ENCODE measurements at regions not wholly inside any gene's neighbourhood (a gene's known extent, or its start where the extent isn't known, plus 50 kb on each side); places are given as distances from the start of the nearest gene placed in this dataset.

GRCh38 chr21:16891821-16892220 is 621.0 kb upstream of the CXADR start:
- TF ChIP-seq, protein P1, sequence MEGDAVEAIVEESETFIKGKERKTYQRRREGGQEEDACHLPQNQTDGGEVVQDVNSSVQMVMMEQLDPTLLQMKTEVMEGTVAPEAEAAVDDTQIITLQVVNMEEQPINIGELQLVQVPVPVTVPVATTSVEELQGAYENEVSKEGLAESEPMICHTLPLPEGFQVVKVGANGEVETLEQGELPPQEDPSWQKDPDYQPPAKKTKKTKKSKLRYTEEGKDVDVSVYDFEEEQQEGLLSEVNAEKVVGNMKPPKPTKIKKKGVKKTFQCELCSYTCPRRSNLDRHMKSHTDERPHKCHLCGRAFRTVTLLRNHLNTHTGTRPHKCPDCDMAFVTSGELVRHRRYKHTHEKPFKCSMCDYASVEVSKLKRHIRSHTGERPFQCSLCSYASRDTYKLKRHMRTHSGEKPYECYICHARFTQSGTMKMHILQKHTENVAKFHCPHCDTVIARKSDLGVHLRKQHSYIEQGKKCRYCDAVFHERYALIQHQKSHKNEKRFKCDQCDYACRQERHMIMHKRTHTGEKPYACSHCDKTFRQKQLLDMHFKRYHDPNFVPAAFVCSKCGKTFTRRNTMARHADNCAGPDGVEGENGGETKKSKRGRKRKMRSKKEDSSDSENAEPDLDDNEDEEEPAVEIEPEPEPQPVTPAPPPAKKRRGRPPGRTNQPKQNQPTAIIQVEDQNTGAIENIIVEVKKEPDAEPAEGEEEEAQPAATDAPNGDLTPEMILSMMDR (IDR thresholded peaks at IDR 0.05; ENCODE audit: extremely low read depth, insufficient read depth, missing control alignments): no peak
- in situ Hi-C loops (cut with MboI; ENCODE audit: low pct_unique_long_range_greater_than_20kb, low sequenced_read_pairs, unreplicated experiment): no loop called here

GRCh38 chr21:16900685-16901084 is 612.2 kb upstream of the CXADR start:
- in situ Hi-C loops (cut with MboI; ENCODE audit: low pct_unique_long_range_greater_than_20kb, low sequenced_read_pairs, unreplicated experiment): no loop called here
- DNase-seq (ENCODE audit: low spot score): no peak
- TF ChIP-seq, protein P1 (IDR thresholded peaks at IDR 0.05; ENCODE audit: extremely low read depth, insufficient read depth, missing control alignments): no peak

More at GRCh38 chr21:16891821-16892220, 621.0 kb upstream of the CXADR start:
- DNase-seq (ENCODE audit: low spot score): no peak

GRCh38 chr21:16908077-16908476 is 604.8 kb upstream of the CXADR start:
- in situ Hi-C loops (cut with MboI; ENCODE audit: low pct_unique_long_range_greater_than_20kb, low sequenced_read_pairs, unreplicated experiment): no loop called here
- TF ChIP-seq, protein P1 (IDR thresholded peaks at IDR 0.05; ENCODE audit: extremely low read depth, insufficient read depth, missing control alignments): no peak
- no peak for DNase-seq (ENCODE audit: low spot score)

DNA sequence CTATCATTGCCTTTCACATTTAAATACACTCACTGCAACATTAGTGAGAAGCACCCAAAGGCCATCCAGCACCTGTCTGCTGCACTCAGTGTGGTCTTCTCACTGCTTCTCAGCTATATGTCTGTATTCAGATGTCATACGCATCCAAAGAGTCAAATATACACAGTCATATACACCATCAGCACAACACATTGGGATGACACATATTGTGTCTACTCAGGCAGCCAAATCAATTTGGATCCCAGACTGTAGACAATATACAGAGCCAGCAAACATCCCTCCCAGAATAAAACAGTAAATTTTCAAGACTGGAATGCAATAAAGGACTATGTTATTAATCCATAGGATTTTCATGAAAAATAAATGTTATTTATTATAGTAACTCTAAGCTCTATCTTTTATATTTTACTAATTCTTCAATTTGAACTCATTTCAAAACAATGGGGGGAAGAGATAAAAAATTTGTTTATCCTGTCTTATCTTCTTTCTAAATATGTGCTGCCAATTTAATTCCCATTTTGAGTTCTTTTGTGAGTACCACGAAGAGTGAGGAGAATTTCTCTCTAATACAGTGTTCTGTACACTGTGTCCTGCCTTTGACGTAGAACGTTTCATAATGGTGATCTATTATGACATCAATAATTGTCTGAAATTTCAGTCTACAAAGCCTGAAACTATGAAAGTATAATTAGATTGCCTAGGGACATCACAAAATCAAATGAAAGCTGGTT is 602.2 kb upstream of the CXADR start:
- TF ChIP-seq, protein P1 (IDR thresholded peaks at IDR 0.05; ENCODE audit: extremely low read depth, insufficient read depth, missing control alignments): no peak
- in situ Hi-C loops (cut with MboI; ENCODE audit: low pct_unique_long_range_greater_than_20kb, low sequenced_read_pairs, unreplicated experiment): no loop called here
- DNase-seq (ENCODE audit: low spot score): no peak

GRCh38 chr21:16911166-16911607 is 601.7 kb upstream of the CXADR start:
- DNase-seq (ENCODE audit: low spot score): no peak
- TF ChIP-seq, protein P1 (IDR thresholded peaks at IDR 0.05; ENCODE audit: extremely low read depth, insufficient read depth, missing control alignments): no peak
- in situ Hi-C loops (cut with MboI; ENCODE audit: low pct_unique_long_range_greater_than_20kb, low sequenced_read_pairs, unreplicated experiment): no loop called here

DNA sequence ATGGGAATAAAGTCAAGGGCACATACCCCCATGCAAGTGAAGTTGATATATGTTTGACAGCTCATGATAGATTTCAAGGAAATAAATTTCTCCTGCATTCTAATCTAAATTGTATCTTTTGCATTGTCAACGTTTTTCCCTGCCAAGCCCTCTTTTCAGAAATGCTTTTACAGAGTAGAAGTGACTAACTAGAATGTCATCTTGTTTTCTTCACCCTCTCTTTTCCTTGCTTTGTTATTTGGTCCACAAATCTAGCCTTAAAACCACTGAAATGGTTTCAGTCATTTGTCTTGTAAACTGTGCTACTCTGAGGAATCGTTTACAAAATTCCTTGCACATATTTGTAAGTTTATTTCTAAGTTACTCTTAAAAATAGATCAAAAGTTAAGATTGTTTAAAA is 600.8 kb upstream of the CXADR start:
- DNase-seq (ENCODE audit: low spot score): no peak
- TF ChIP-seq, protein P1 (IDR thresholded peaks at IDR 0.05; ENCODE audit: extremely low read depth, insufficient read depth, missing control alignments): no peak
- in situ Hi-C loops (cut with MboI; ENCODE audit: low pct_unique_long_range_greater_than_20kb, low sequenced_read_pairs, unreplicated experiment): no loop called here
